ENCODE measurements at regions not wholly inside any gene's neighbourhood (a gene's known extent, or its start where the extent isn't known, plus 50 kb on each side); places are given as distances from the start of the nearest gene placed in this dataset.

DNA sequence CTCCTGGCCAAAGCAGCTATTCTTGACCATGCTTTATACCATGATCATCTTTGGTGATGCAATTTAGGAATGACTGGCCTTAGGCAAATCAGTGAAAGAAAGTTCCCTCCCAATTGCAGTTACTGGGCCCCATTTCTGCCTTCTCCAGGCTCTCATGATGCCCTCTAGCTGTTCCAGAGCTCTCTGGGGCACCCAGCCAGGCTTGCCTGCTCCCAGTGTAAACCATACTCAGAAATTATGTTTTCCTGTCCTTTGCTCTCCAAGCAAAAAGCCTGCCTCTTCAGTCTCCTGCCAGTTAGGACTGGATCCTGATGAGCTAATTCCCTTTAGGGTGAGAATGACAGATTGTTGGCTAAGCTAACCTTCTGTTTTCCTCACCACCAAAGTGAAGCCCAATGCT, 85.3 kb upstream of the RBPJ start:
- TF ChIP-seq CTCF (IDR thresholded peaks at IDR 0.05; ENCODE audit: low read depth, low read length) = 0 out of 2 replicates have a peak, but pooled peaks have one; percentile 5
- H3K27me3 ChIP-seq (ENCODE audit: insufficient read depth, low read depth, severe bottlenecking) = no peaks in the 10 kb centered on the region
- H3K9me3 ChIP-seq (ENCODE audit: severe bottlenecking) = peaks cover 4% of the 10 kb centered on the region
- H3K36me3 ChIP-seq = no peaks in the 10 kb centered on the region
- peak overlapping the region; percentile 99 for H3K27ac ChIP-seq
- peak; percentile 58 for DNase-seq
- no peak overlapping the region for H3K4me3 ChIP-seq (ENCODE audit: low read depth, low read length)

DNA sequence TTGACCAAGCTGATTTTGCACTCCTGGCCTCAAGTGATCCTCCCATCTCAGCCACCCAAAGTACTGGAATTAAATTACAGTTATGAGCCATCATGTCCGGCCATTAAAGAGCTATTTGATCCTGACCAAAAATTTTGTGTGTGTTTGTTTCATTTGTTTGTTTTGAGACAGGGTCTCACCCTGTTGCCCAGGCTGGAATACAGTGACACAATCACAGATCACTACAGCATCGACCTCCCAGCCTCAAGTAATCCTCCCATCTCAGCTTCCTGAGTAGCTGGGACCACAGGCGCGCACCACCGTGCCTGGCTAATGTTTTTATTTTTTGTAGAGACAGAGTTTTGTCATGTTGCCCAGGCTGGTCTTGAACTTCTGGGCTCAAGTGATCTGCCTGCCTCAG, 82.9 kb upstream of the RBPJ start:
- no peaks in the 10 kb centered on the region for H3K36me3 ChIP-seq
- peak overlapping the region; percentile 99 for H3K27ac ChIP-seq
- H3K27me3 ChIP-seq (ENCODE audit: insufficient read depth, low read depth, severe bottlenecking) = no peaks in the 10 kb centered on the region
- H3K4me3 ChIP-seq (ENCODE audit: low read depth, low read length) = no peak overlapping the region
- no peak for DNase-seq
- peaks cover 4% of the 10 kb centered on the region for H3K9me3 ChIP-seq (ENCODE audit: severe bottlenecking)
- TF ChIP-seq CTCF (IDR thresholded peaks at IDR 0.05; ENCODE audit: low read depth, low read length) = no peak

DNA sequence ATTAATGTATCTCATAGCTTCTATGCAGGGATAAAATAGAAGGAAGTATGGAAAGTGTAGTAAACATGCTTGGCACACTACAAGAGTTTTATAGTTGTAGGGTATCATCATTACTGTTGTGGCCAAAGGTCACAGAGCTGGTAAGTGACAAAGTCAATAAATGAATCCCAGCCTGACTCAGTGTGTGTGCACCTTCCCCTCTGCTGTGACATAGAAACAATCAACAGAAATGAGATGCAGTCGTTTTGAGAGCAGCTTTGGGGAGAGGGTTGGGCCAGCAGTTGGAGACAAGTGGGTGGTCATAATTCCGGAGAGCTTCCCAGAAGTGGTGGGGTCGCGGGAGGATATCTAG, 82.4 kb upstream of the RBPJ start:
- no peak for DNase-seq
- no peak overlapping the region for H3K4me3 ChIP-seq (ENCODE audit: low read depth, low read length)
- TF ChIP-seq CTCF (IDR thresholded peaks at IDR 0.05; ENCODE audit: low read depth, low read length) = no peak
- no peaks in the 10 kb centered on the region for H3K27me3 ChIP-seq (ENCODE audit: insufficient read depth, low read depth, severe bottlenecking)
- H3K9me3 ChIP-seq (ENCODE audit: severe bottlenecking) = peaks cover 4% of the 10 kb centered on the region
- peak overlapping the region; percentile 99 for H3K27ac ChIP-seq
- H3K36me3 ChIP-seq = no peaks in the 10 kb centered on the region

DNA sequence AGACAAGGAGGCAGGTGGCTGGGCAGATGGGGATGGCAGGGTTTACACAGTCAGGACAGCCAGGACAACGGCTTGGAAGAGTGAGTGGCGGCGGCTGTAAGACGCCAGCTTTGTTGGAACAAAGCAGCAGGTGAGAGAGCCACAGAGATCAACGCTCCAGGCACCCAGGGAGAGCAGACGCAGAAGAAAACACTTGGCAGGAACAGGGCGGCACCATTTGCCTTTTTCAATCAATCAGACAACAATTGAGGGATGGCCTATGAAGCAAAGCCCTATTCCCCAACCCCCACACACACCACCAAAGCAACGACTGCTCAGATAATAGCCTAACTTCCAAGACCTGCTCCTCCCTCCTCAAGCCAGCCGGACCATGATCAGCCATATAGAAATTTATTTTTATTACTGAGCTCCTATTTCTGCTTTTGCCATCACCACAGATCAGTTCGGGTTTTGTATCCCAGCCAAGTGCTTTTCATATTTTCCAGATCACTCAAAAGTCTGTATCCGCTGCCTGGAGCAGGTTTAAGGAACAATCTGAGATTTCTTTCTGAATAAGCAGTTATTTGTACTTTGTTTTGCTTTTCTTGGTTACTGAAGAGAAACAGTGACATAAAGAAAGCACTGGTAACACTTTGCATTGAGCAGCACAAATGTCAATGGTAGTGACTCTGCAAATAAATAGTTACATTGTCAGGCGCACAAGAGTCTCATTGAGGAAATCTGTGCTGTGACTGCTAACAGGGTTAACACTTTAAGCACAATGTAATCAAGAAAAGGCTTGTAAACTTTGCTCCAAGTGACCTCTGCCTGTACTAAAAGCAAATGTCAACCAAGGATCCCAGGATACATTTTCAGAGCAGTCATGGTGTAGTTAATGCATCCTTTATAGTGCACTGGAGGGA, 81.8 kb upstream of the RBPJ start:
- peak; percentile 98 for DNase-seq
- no peaks in the 10 kb centered on the region for H3K36me3 ChIP-seq
- H3K9me3 ChIP-seq (ENCODE audit: severe bottlenecking) = peaks cover 4% of the 10 kb centered on the region
- peak overlapping the region; percentile 39 for H3K4me3 ChIP-seq (ENCODE audit: low read depth, low read length)
- no peaks in the 10 kb centered on the region for H3K27me3 ChIP-seq (ENCODE audit: insufficient read depth, low read depth, severe bottlenecking)
- TF ChIP-seq CTCF (IDR thresholded peaks at IDR 0.05; ENCODE audit: low read depth, low read length) = no peak
- H3K27ac ChIP-seq = peak overlapping the region; percentile 99

- H3K27me3 ChIP-seq (ENCODE audit: insufficient read depth, low read depth, severe bottlenecking) = no peaks in the 10 kb centered on the region
- no peak for DNase-seq
- peak overlapping the region; percentile 99 for H3K27ac ChIP-seq
- H3K9me3 ChIP-seq (ENCODE audit: severe bottlenecking) = peaks cover 4% of the 10 kb centered on the region
- H3K4me3 ChIP-seq (ENCODE audit: low read depth, low read length) = peak overlapping the region; percentile 39
- no peaks in the 10 kb centered on the region for H3K36me3 ChIP-seq
- TF ChIP-seq CTCF (IDR thresholded peaks at IDR 0.05; ENCODE audit: low read depth, low read length) = no peak
Observed at GRCh38 chr4:26239801-26240200, 81.0 kb upstream of the RBPJ start.
